TTC549 (cell line): ENCODE measurements at regions not wholly inside any gene's neighbourhood (a gene's known extent, or its start where the extent isn't known, plus 50 kb on each side); places are given as distances from the start of the nearest gene placed in this dataset.

Experiments
- FAIRE-seq: peaks from 2 replicates; lab custom pipeline; 2012; peaks lifted over from hg19 to GRCh38; lab: Jason Lieb, UNC

DNA sequence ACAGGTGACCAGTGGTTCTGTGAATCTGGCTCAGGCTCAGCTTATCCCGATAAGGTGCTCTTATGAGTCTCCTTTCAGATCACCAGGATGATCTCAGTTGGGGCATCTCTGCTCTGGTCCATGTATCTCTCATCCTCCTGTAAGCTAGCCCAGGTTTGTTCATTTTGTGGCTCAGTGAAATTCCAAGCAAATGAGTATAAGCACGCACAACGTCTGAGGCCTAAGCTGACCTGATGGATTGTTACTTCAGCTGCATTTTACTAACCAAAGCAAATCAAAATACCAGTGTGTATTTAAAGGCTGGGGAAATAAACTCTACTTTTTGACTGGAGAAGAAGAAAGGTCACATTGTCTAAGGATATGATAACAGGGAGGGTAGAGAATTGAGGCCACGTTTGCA is 551.0 kb upstream of the BTBD3 start:
- FAIRE-seq: no peak

DNA sequence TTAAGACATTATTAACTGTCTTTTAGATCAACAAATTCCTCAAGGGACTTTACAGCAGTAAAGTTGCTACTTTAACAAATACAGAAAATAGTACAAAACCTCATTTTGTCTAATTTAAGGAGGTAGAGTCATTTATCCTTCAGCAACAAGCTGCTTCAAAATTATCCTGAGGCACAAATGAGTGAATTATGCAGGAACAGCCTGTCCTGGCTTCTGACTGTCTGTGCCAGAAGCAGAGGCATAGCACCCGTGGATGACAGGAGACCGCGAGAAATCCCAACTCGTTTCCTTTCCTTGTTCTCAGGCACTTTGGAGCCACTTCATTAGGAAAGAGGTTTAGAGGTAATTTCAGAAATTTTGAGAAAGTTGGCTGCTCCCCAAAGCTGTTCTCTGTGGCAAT is 549.2 kb upstream of the BTBD3 start:
- FAIRE-seq: no peak

DNA sequence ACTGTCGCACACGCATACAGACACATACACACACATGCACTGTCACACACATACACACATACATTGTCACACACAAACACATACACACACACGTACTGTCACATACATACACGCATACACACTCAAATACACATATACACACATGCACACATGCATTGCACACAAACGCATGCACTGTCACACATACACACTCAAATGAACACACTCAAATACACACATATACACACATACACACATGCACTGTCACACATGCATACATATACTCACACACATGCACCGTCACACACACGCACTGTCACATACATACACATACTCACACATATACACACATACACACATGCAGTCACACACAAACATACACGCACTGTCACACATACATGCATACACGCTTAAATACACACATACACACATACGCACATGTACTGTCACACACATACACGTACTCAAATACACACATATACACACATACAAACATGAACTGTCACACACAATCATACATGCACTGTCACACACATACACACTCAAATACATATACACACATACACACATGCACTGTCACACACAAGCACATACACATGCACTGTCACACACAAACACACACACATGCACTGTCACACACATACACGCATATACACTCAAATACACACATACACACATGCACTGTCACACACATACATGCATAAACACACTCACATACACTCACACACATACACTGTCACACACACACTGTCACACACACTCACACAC is 548.6 kb upstream of the BTBD3 start:
- FAIRE-seq: no peak

DNA sequence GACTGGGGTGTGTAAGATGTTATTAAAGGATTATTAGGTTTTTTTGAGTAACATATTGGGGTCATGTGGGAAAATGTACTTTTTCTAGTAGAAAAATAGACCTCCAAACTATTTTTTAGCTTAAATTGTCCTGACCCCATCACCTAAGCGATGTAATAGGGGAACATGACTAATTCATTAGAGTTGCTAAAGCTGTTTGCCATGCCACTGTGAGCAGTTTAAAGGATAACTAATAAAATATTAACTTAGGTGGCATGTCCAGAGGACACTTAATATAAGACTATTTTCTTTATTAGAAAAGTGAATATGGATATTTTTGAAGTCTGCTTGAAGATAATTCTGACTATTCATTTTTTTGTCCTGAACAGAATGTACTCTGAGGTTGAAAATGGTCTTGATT is 545.9 kb upstream of the BTBD3 start:
- FAIRE-seq: no peak

DNA sequence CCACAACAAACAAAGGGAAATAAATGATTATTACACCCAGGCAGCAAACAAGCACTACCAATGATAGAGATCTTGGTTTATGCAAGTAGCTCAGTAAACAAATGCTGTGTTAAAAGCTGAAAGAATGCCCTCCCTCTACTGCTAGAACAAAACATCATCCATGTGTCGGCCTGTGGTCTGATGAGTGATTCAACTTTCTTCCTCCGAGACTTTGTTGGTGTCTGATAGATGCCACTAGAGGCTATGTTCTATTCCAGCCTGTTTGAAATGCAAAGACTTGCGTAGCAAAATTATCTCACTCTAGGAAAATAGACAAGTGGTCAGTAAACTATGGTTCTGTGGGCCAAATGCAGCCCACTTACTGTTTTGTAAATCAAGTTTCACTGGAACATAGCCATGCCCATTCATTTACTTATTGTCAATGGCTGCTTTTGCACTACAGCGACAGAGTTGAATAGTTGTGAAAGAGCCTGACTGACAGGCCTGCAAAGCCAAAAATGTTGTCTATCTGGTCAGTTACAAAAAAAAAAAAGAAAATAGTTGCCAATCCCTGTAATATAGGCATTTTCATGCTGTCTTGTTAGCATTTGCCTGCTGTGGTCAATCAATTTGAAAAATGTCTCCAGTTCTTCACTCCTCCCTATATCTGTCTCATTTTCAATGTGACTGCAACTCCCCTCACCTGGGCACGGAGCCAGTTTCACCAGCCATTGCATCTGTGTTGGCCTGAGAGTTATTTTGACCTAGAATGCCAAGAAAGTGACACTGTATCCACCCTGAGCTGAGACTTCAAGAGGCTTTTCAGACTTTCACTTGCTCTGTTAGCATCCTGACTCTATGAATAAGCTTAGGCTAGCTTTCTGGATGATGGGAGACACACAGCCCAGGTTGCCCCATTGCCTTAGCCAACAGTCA is 544.6 kb upstream of the BTBD3 start:
- FAIRE-seq: peak; percentile 75

DNA sequence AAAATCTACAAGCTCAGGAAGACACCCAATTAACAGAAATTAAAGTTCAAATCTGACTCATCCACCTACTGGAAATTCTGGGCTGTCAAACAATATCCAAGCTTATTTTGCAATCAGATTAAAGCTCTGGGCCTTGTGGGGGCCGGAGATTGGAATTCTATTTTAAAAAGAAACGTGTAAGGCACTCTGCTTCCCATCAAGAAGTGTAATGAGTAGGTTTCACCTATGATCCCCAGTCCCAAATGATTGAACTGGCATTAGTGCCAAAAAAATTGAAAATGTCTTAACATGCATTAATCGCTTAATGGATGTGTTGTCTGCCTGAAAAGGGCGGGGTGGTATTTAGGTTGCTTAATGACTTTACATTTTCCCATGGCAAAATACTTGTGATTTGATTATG is 542.4 kb upstream of the BTBD3 start:
- no peak for FAIRE-seq

DNA sequence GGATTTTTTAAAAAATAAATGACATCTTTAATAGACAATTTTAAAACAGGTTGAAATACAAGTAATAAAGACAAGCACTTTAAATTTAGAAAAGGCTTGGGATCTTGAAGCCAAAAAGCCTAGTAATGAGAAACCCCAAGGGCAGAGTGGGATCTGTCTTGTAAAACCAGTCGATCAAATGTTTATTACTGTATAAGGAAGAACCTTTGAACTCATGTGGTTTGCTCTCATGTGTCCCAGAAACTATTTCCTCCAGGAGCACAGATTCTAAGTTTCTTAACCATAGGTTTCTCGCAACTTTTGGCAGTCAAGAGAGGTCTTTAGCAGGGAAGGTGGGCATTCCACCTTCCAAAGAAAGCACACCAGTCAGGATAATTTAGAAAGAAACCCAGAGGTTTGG is 541.7 kb upstream of the BTBD3 start:
- no peak for FAIRE-seq

DNA sequence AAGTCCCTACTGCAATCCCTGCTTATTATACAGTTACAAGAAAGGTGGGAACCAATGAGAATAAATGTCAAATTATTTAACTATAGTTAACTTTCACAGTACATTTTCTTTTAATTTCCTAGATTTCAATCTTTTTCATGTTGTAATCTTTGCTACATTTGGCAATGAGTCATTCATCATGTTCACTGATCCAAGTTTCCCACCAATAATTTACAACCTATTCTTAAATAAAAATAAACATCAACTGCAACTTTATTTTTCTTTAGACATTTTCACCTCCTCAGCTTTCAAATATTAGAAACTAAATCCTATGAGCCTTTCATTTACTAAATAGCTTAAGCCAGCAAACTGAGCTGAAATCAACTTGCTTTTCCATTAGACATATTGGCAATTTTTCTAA is 541.3 kb upstream of the BTBD3 start:
- peak; percentile 31 for FAIRE-seq

DNA sequence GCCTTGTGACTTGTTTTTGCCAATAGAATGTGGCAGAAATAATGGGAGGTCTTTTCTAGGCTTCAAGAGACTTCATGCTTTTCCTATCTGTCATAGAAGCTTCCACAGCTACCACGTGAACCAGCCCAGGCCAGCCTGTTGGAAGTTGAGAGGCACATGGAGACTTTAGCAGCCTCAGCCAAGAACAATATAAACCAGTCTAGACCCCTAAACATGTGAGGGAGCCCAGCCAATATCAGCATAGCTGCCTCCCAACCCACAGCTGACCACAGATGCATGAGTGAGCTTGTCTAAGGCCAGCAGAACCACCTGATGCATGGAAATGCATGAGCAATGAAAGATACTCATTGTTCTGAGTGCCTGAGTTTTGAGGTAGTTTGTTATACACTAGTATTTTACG is 540.7 kb upstream of the BTBD3 start:
- no peak for FAIRE-seq

DNA sequence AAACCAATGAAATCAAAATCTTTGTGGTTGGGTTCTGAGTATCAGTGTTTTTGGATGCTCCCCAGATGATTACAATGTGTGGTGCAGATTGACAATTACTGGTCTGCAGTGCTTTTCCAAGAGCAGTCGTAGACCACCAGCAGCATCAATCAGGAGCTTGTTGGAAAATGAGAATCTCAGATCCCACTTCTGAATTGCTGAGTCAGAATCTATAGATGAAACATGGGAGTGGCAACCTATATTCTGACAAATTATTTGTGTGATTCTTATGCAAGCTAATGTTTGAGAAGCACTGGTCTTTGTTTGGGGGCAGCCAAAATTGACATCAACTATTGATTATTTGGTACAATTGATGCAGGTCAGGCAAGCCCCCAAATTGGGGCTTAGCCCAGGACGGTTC is 539.9 kb upstream of the BTBD3 start:
- FAIRE-seq: no peak

DNA sequence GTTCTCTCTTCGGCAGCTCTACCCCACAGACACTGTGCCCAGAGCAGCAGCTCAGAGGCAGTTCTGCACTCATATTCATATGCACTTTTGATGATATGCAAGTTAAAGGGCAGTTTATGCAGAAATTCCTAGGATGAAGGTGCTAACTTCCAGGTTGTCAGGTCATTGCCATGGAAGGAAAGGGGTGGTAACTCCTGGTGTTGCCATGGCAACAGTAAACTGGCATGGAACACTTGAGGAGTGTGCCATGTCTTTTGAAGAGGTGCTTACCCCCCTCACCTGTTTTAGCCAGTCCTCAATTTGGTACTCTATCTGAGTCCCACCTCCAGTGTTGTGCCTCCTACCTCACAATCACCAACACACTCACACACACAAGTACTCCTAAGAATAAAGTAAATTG is 539.4 kb upstream of the BTBD3 start:
- no peak for FAIRE-seq

DNA sequence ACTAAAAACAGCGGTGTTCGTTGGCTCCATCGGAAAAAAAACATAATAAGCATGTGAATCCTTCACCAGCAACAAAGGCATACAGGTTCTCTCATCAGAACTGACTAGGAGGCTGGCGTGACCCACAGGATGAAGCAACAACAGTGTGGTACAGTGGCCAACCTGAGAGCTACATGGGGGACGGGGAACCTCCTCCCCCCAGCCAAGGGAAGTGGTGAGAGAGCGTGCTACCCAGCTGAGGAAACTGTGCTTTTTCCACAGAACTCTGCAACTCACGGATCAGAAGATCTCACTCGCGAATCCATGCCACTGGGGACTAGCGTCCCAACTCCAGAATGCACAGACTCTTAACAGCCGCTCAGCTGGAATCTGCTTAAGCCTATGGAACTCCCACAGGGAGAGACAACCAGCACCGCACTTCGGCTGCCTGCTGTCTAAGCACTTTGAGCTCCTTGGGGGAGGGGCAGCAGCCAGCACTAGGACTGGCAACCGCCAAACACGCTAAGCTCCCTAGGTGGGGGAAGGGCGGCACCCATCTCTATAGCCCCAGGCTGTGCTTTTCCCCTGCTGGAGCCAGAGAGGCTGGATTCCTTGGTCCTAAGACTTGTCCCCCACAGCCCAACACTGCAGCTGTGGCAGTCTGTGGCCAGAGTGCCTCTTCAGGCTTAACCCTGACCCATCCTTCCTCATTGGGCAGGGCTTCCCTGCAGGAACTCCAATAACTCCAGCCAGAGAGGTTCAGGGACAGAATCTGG is 538.3 kb upstream of the BTBD3 start:
- FAIRE-seq: no peak

DNA sequence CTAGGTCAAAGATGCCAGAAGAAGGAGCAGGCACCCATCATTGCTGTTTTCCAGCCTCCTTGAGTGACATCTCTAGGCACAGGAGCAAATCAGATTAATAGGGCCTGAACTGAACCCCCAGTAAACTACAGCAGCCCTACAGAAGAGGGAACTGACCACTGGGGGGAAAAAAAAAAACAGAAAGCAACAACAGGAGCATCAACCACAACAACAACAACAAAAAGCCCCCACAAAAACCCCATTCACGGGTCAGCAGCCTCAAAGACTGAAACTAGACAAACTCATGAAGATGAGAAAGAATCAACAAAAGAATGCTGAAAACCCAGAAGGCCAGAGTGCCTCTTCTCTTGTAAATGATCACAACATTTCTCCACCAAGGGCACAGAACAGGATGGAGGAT is 537.4 kb upstream of the BTBD3 start:
- FAIRE-seq: no peak

DNA sequence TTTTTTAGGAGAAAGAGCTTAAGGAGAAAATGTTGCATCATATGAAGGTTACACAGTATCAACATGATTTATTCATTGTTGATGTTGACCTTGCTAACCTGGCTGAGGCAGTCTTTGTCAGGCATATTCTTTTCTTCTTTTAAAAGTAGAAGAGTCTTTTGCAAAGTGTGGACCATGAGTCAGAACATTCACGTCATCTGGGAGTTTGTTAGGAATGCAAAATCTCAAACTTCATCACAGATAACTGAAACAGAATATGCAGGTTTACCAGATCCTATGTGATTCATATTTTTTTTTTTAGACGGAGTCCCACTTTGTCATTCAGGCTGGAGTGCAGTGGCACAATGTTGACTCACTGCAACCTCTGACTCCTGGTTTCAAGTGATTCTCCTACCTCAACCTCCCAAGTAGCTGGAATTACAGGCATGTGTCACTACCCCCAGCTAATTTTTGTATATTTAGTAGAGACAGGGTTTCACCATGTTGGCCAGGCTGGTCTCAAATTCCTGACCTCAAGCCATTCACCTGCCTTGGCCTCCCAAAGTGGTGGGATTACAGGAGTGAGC is 530.4 kb upstream of the BTBD3 start:
- no peak for FAIRE-seq

DNA sequence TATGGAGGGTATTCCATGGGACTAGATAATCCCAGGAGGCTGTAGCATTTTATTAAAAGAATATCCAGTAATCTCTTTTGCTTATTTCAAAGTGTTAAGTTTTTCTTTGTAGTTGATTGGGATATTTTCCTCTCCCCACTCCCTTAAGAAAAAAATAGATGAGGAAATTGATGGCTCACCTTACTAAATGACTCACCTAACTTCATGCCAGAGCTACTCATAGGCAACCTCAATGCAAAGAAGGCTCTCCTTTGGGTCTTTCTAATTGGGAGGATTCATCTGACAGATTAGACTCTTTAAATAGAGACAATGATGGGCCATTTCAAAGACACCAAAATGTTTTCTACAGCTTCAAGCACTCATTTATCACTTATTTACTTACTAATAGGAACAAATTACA is 528.5 kb upstream of the BTBD3 start:
- FAIRE-seq: no peak

DNA sequence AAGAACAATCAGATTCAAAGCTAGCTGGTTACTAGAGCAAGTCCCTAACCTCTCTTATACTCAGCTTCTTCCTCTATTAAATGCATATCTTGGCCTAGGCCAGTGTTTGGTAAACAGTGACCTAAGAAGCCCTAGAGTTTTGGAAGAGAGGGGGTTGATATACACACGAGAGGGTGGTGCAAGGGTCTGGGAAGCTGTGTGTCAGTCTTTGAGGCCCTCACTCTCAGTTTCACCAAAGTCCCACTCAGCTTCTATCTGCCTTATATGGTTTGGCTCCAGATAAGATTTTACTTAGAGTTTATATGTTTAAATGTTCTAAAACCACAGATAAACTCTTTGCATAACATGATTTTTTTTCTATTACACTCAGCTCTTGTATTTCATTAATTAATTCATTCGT is 526.1 kb upstream of the BTBD3 start:
- FAIRE-seq: no peak

DNA sequence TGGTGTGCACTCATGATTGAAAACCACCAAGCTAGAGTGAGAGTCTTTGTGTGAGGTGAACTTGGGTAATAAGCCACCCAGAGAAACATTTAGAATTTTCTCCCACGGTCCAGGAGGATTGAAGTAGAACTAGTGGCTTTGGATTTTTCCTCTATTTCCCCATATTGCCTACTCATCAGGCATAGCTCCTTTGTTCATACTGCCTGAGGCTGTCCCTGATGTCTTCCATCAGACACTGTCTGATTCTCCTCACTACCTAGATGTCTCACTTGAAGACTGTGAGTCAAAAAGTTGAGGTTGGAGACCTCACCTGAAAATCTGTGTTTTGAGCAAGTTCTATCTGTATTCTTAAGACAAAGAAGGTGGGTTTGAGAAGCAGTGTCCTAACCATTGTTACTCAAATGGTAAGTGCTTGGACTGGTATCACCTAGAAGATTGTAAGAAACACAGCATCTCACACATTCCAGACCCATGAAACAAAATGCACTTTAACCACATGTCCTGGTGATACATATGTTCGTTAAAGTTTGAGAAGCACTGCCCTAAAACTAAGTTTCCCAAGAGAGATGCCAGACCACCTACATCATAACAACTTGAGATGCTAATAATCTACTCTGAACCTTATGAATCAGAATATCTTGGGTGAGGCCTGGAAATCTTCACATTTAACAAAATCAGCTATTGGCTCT is 523.4 kb upstream of the BTBD3 start:
- no peak for FAIRE-seq

DNA sequence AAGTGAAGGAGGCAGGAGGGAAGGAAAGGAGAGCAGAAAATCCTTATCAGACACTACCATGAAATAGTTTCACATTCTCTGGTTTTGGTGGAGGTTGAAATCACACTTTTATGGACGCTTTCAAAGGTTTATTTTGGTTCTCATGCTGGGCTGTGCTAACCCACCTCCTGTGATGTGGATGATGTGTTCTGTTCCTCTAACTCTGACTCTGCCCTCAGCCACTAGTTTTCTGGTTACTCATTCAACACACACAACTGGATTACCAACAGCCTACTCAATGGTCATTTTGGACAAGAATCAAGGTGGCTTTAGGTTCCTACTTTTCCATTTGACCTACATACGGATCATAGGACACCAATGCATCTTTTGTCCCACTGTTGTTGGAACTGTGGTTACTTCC is 522.1 kb upstream of the BTBD3 start:
- no peak for FAIRE-seq

DNA sequence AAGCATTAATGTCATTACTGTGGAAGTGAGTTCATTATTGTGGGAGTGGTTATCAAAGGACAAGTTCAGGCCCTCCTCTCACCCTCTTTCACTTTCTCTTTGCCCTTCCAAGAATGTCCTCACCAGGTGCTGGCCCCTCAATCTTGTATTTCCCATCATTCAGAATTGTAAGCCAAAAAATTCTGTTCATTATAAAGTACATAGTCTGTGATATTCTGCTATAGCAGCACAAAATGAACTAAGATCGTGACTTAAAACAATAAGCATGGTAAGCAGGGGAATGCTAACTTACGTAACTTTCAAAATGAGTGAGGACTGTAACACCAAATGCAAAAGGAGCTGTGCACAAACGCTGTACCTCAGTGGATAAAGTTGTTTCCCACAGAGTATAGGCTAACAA is 515.7 kb upstream of the BTBD3 start:
- no peak for FAIRE-seq

DNA sequence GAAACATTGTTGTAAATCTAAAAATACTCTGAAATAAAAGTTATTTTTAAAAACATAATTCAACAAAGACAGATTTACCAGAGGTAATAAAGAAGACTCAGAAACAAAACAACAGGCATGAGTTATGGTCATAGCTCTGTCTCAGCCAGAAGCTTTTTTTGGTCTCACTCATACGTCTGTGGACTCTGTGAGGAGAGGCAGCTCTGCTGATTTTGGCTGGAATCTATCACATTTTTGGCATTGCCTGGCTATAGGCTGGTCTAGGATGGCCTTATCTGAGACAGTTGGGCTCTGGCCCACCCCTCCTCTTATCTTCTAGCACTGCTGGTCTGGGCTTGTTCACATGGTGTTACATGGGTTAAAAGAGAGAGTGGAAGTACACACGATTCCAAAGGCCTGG is 514.0 kb upstream of the BTBD3 start:
- FAIRE-seq: no peak

DNA sequence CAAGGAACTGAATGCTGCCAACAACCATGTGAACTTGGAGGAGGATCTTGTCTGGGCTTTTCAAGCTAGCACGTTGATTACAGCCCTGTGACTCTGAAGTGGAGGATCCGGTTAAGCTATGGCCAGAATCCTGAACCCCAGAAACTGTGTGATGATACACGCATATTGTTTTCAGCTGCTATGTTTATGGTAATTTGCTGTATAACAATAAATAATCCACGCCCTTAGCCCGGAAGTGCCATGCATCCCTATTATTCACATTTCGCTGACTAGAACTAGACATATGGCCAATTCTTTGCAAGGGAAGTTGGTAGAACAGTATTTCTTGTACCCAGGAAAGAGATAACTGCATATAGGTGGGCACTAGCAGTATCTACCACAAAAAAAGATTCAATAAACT is 510.8 kb upstream of the BTBD3 start:
- peak; percentile 94 for FAIRE-seq

DNA sequence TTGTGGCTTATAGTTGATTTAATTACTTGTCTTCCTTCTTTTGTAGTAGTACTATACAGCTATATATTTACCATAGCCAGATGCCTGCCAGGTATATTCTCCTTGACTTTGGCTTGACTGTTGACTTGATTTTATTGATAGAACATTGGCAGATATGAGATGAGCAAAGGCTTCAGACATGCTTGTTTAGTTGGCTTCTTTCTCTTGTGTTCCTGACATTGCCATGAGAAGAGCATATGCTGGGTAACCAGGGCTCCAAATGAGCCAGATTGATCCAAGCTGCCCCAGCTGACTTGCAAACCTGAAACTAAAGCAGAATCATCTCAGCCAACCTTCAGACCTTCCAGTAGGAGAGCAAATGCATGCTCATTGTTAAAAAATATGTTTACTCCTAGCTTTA is 508.1 kb upstream of the BTBD3 start:
- no peak for FAIRE-seq
